CD4-positive, alpha-beta T cell (primary cell): ENCODE measurements at regions not wholly inside any gene's neighbourhood (a gene's known extent, or its start where the extent isn't known, plus 50 kb on each side); places are given as distances from the start of the nearest gene placed in this dataset.

ENCODE experiments used
- ATAC-seq: fragments of 200-7000 bp; cut with Tn5 transposase; one replicate; pipeline ENCODE4 v1.10.0; 2022; ENCODE audit warnings: mild to moderate bottlenecking; ENCODE audit not compliant: poor library complexity
- CTCF ChIA-PET: fragments of 350-600 bp; sonication (Branson Sonifier 250); formaldehyde crosslinking; loops from one replicate; lab custom pipeline; 2021; ENCODE audit warnings: antibody characterized with exemption, inconsistent platforms; lab: Charles Lee
- POLR2A ChIA-PET: fragments of 350-600 bp; sonication (Branson Sonifier 250); formaldehyde crosslinking; loops from one replicate; lab custom pipeline; 2021; ENCODE audit warnings: antibody characterized with exemption, inconsistent platforms; lab: Charles Lee
- DNase-seq, 14 experiments: peaks; one replicate each; pipeline ENCODE4 v3.0.0-alpha.2; 2013 to 2020; ENCODE audit warnings: mixed read lengths in 2 of 14
- H3K27ac ChIP-seq, 2 donors: one replicate each; pipeline versions ENCODE4 v1.5.1 to v1.7.0; 2013; ENCODE audit warnings: low read length in 2 of 2, low read depth in 1 of 2, mild to moderate bottlenecking in 1 of 2
- H3K27me3 ChIP-seq, 2 experiments: 1 replicate in 1 of 2; 2 replicates in 1 of 2; pipeline versions ENCODE4 v1.6.1 to v1.7.0; 2013; ENCODE audit warnings: low read length in 2 of 2, control low read depth in 1 of 2, mild to moderate bottlenecking in 1 of 2, moderate library complexity in 1 of 2; ENCODE audit not compliant: insufficient read depth in 2 of 2, control insufficient read depth in 1 of 2
- H3K36me3 ChIP-seq: one replicate; pipeline ENCODE4 v1.6.1; 2013; ENCODE audit warnings: low read length, control low read depth; ENCODE audit not compliant: insufficient read depth
- H3K4me1 ChIP-seq: one replicate; pipeline ENCODE4 v1.6.1; 2013; ENCODE audit warnings: low read length, control low read depth; ENCODE audit not compliant: insufficient read depth
- H3K4me3 ChIP-seq: one replicate; pipeline ENCODE4 v1.5.1; 2013; ENCODE audit warnings: mild to moderate bottlenecking, low read length, moderate library complexity
- H3K9me3 ChIP-seq, 2 experiments: 1 replicate in 1 of 2; 2 replicates in 1 of 2; pipeline versions ENCODE4 v1.6.1 to v1.7.0; 2013; ENCODE audit warnings: low read length in 2 of 2, mild to moderate bottlenecking in 2 of 2, control low read depth in 1 of 2, moderate library complexity in 1 of 2; ENCODE audit not compliant: control insufficient read depth in 1 of 2, insufficient read depth in 1 of 2
- H3K27ac Mint-ChIP-seq: one replicate; pipeline ENCODE4 v1.8.0; 2020; ENCODE audit warnings: mixed read lengths
- H3K27me3 Mint-ChIP-seq: one replicate; pipeline ENCODE4 v1.8.0; 2021; ENCODE audit warnings: mixed read lengths
- H3K36me3 Mint-ChIP-seq: one replicate; pipeline ENCODE4 v1.8.0; 2021; ENCODE audit warnings: low read depth, mixed read lengths
- H3K4me1 Mint-ChIP-seq: one replicate; pipeline ENCODE4 v1.8.0; 2021; ENCODE audit warnings: low read depth, mixed read lengths
- H3K4me3 Mint-ChIP-seq: one replicate; pipeline ENCODE4 v1.8.0; 2020; ENCODE audit warnings: mild to moderate bottlenecking, mixed read lengths
- H3K9me3 Mint-ChIP-seq: one replicate; pipeline ENCODE4 v1.8.0; 2020; ENCODE audit warnings: mixed read lengths
- intact Hi-C, 2 experiments: fragments of 100-400 bp; cut with DNase I in 1 of 2; cut with micrococcal nuclease in 1 of 2; formaldehyde crosslinking; loops; one replicate each; pipeline versions ENCODE4 v1.15.1 to v1.9.0; 2023 to 2025; cut with DNase I, micrococcal nuclease
- TF ChIP-seq, protein P1 (sequence below): fragments of 200-600 bp; IDR thresholded peaks from one replicate; pipeline ENCODE4 v1.8.0; 2022; ENCODE audit warnings: antibody characterized with exemption, mild to moderate bottlenecking

DNA sequence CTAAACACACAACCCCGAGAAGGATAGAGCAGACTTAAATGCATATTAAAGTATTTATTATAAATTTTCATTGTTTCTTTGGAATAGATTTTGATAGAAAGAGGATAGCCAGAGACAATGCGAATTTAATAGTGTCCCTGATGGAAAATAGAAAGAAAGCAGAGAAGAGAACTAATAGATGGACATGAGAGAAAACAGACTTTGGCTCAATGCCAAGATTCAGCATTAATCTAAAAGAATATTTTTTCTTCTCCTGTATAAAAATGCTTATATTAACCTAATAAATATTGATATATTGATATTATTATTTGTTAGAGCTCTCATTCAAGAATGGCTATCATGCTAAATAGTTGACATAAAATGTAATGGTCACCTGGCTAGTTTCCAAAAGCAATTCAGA is 173.4 kb downstream of the KIF2B start:
- no peaks in the 10 kb centered on the region for H3K4me1 Mint-ChIP-seq

DNA sequence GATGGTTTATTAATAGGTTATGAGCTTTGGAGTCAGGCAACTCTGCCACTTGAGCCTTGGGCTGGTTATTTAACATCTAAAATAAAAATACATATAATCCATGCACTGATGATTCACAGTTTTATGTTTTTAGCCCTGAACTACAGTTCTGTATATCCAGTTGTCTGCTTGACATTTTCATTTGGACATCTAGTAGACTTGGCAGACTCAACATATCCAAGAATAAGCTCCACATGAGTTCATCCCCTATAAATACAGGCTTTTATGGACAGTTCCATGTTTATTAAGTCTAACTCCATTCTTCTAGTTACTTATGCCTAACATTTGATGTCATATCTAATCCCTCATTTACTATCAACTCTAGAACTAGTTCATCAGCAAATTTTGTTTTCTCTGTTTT is 174.2 kb downstream of the KIF2B start:
- intact Hi-C loops: no loop called here
- POLR2A ChIA-PET: no interaction called here
- DNase-seq (no peak), ATAC-seq (no peak)
- CTCF ChIA-PET: no interaction called here
- TF ChIP-seq, protein P1, sequence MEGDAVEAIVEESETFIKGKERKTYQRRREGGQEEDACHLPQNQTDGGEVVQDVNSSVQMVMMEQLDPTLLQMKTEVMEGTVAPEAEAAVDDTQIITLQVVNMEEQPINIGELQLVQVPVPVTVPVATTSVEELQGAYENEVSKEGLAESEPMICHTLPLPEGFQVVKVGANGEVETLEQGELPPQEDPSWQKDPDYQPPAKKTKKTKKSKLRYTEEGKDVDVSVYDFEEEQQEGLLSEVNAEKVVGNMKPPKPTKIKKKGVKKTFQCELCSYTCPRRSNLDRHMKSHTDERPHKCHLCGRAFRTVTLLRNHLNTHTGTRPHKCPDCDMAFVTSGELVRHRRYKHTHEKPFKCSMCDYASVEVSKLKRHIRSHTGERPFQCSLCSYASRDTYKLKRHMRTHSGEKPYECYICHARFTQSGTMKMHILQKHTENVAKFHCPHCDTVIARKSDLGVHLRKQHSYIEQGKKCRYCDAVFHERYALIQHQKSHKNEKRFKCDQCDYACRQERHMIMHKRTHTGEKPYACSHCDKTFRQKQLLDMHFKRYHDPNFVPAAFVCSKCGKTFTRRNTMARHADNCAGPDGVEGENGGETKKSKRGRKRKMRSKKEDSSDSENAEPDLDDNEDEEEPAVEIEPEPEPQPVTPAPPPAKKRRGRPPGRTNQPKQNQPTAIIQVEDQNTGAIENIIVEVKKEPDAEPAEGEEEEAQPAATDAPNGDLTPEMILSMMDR: no peak
- peaks cover 2% of the 10 kb centered on the region for H3K9me3 Mint-ChIP-seq
- Histone ChIP-seq H3K9me3 (no peaks in the 10 kb centered on the region), H3K4me1 (no peaks in the 10 kb centered on the region), H3K4me3 (no peak overlapping the region), H3K27ac (no peak overlapping the region), H3K36me3 (no peaks in the 10 kb centered on the region), H3K27me3 (no peaks in the 10 kb centered on the region)
- no peaks in the 10 kb centered on the region for H3K36me3 Mint-ChIP-seq
- no peak overlapping the region for H3K4me3 Mint-ChIP-seq
- no peaks in the 10 kb centered on the region for H3K4me1 Mint-ChIP-seq
- H3K27ac Mint-ChIP-seq: no peak overlapping the region
- no peaks in the 10 kb centered on the region for H3K27me3 Mint-ChIP-seq

More for the DNA sequence above, 173.4 kb downstream of the KIF2B start:
- ChIA-PET CTCF (no interaction called here), POLR2A (no interaction called here)
- intact Hi-C loops: no loop called here
- Histone ChIP-seq H3K4me3 (no peak overlapping the region), H3K4me1 (no peaks in the 10 kb centered on the region), H3K27ac (no peak overlapping the region), H3K36me3 (no peaks in the 10 kb centered on the region), H3K9me3 (no peaks in the 10 kb centered on the region), H3K27me3 (no peaks in the 10 kb centered on the region)
- Mint-ChIP-seq H3K9me3 (peaks cover 3% of the 10 kb centered on the region), H3K4me3 (no peak overlapping the region), H3K36me3 (no peaks in the 10 kb centered on the region), H3K27ac (no peak overlapping the region), H3K27me3 (no peaks in the 10 kb centered on the region)
- DNase-seq: no peak
- ATAC-seq: no peak
- TF ChIP-seq, protein P1: no peak

DNA sequence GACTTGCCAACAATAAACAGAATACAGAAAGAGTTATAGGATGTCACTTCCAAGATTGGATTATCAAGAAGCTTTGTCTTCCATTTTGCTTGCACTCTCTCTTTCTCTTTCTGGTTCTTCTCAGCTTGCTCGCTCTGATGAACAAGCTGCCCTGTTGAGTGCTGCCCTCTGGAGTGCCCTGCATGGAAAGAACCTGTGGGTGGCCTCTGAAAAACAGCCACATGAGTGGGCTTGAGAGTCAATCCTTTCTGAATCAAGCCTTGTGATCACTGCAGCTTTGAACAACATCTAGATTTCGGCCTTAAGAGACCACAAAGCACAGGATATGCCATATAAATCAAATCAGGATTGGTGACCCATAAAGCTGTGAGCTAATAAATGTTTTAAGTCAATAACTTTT is 185.1 kb downstream of the KIF2B start:
- ChIA-PET CTCF (no interaction called here), POLR2A (no interaction called here)
- ATAC-seq: no peak
- Mint-ChIP-seq H3K4me1 (no peaks in the 10 kb centered on the region), H3K4me3 (no peak overlapping the region), H3K27ac (no peak overlapping the region), H3K27me3 (no peaks in the 10 kb centered on the region), H3K36me3 (no peaks in the 10 kb centered on the region), H3K9me3 (peaks cover 7% of the 10 kb centered on the region)
- H3K9me3 ChIP-seq: peaks cover 4 to 5% of the 10 kb centered on the region in 2 experiments
- no peaks in the 10 kb centered on the region for H3K4me1 ChIP-seq
- DNase-seq: no peak
- no peaks in the 10 kb centered on the region for H3K36me3 ChIP-seq
- TF ChIP-seq, protein P1: no peak
- no peak overlapping the region for H3K27ac ChIP-seq
- no peaks in the 10 kb centered on the region for H3K27me3 ChIP-seq
- H3K4me3 ChIP-seq: no peak overlapping the region
- intact Hi-C loops: no loop called here
